HUES64 (cell line): ENCODE measurements at regions not wholly inside any gene's neighbourhood (a gene's known extent, or its start where the extent isn't known, plus 50 kb on each side); places are given as distances from the start of the nearest gene placed in this dataset.
A peak's percentile ranks its signal among the peaks of the same experiment; 100 is the strongest.

Experiments
- H3K27ac ChIP-seq: 2 replicates; pipeline ENCODE4 v1.7.0; 2013; ENCODE audit warnings: low read depth, low read length, inconsistent platforms
- H3K27me3 ChIP-seq: 2 replicates; pipeline ENCODE4 v1.6.1; 2013; ENCODE audit warnings: mild to moderate bottlenecking, low read length; ENCODE audit not compliant: insufficient read depth
- H3K36me3 ChIP-seq: 2 replicates; pipeline ENCODE4 v1.6.1; 2013; ENCODE audit warnings: mild to moderate bottlenecking, low read length; ENCODE audit not compliant: insufficient read depth
- H3K4me1 ChIP-seq: 2 replicates; pipeline ENCODE4 v1.6.1; 2013; ENCODE audit warnings: mild to moderate bottlenecking, low read length, moderate library complexity; ENCODE audit not compliant: insufficient read depth
- H3K4me3 ChIP-seq: 2 replicates; pipeline ENCODE4 v1.5.1; 2013; ENCODE audit warnings: mild to moderate bottlenecking, low read length, moderate library complexity
- H3K9ac ChIP-seq: 2 replicates; pipeline ENCODE4 v1.6.1; 2013; ENCODE audit warnings: mild to moderate bottlenecking, low read depth, low read length
- H3K9me3 ChIP-seq: 2 replicates; pipeline ENCODE4 v1.6.1; 2013; ENCODE audit warnings: low read depth, low read length; ENCODE audit not compliant: insufficient read depth
- WGBS: fragments of 150-250, 120-280 bp; methylation state at CpG from one replicate; pipeline ENCODE4 v1.1.7; 2013; ENCODE audit warnings: missing lambda C conversion rate; 5-methylcytosine and 5-hydroxymethylcytosine counted together

DNA sequence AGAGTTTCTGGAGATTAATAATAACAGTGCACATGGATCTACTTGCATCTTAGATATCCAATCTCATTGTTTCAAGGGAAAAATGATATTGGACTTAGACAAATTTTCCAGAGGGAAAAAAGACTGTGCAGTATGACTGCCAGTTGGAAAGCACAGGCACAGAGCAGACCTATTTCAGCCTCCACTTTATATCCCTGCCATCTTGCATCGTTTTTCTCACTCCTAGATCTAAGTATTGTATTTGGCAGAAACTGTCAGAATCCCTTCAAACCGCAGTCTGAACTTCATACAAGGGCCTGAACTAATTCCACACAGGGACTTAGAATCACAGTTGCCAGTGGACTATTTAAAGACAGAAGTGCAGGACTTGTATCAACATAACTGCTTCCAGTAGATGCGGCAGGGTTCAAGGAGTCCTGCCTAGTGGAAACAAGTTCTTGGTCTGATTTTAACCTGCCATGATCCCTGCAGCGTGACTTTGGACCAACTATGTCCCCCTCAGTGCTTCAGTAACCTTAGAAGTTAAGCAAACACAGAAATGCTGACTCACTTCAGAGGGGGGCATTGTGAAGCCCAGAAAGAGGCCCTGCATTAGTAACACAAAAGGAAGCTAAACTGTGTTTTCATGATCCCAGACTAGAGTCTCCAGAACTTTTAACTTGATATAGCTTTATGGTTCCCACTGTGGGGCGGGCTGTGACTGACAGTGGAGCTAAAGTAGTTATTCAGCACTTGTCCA lies 95.7 kb upstream of the PALS2 start:
- Histone ChIP-seq H3K27ac (peak overlapping the region; percentile 85), H3K4me3 (no peak overlapping the region), H3K4me1 (peaks cover 23% of the 10 kb centered on the region), H3K27me3 (no peaks in the 10 kb centered on the region), H3K9me3 (no peaks in the 10 kb centered on the region), H3K36me3 (no peaks in the 10 kb centered on the region), H3K9ac (peak overlapping the region; percentile 17; the same call in 1 of the 2 replicates)
- WGBS, result 30% methylated on average over 5 of the region's 5 CpGs

DNA sequence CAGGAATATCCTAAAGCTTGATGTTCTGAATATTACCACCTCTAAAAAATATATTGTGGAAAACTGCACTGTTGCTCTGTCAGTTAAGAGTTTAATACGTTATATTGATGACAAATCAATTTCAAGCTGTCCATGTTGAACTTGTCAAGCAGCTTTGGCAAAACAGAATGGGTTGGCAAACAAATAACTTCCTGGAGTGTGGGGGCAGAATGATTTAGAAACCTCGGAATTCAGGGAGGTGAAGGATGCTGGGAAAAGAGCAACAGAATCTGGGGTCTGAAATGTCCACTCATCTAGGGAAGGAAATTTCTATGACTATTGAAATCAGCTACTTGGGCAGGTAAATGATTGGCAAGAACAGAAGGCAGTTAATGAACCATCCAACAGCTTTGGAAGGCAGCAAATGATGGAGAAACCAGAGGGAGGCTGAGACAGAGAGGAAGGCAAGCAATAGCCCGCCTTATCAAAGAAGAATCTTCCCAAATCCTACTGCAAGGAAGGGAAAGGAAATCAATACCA lies 95.1 kb upstream of the PALS2 start:
- Histone ChIP-seq H3K36me3 (no peaks in the 10 kb centered on the region), H3K4me3 (no peak overlapping the region), H3K4me1 (peaks cover 23% of the 10 kb centered on the region), H3K27me3 (no peaks in the 10 kb centered on the region), H3K9ac (no peak overlapping the region), H3K27ac (peak overlapping the region; percentile 85), H3K9me3 (no peaks in the 10 kb centered on the region)
- WGBS, result 59% methylated on average over 2 of the region's 3 CpGs

DNA sequence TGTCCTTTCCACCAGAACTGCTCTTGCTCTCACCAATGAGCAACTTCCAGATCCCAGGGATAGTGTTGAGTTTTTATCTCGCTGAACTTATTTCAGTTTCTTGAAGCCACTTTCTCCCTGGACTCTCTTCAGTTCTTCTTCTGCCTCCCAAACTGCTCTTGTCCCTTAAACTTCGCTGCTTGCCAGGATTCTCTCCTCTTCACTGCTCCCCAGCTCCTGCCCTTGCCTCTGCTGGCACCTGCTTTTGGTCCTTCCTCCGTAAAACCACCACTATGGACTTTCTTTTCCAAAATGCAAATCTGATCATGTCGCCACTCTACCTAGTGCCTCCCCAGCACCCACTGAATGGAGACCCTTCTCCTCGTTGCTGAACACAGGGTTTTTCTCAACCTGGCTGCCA lies 92.8 kb upstream of the PALS2 start:
- 89% methylated on average over 5 of the region's 5 CpGs for WGBS

DNA sequence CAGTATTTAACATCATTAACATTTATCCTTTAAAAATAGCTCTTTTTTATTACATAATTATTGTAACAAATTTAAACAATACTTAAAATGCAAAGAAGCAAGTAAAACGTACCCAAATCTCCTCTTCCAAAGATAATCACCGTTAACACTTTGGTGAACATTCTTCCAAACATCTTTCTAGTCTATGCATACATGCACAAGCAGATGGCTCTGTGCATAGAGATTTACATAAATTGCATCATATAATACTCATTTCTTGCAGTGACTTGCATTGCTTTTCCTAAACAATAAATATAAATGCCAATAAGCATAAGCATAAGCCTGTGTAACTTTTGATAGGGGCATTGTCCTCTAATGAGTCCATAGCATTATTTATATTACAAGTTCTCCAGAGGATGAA lies 89.4 kb upstream of the PALS2 start:
- H3K36me3 ChIP-seq, result no peaks in the 10 kb centered on the region
- no peaks in the 10 kb centered on the region for H3K9me3 ChIP-seq
- no peaks in the 10 kb centered on the region for H3K4me1 ChIP-seq
- H3K27ac ChIP-seq, result no peak overlapping the region
- WGBS, result 95% methylated on average over 2 of the region's 2 CpGs
- H3K4me3 ChIP-seq, result no peak overlapping the region
- H3K27me3 ChIP-seq, result no peaks in the 10 kb centered on the region
- no peak overlapping the region for H3K9ac ChIP-seq

More for the DNA sequence above, 92.8 kb upstream of the PALS2 start:
- Histone ChIP-seq H3K9ac (no peak overlapping the region), H3K27me3 (no peaks in the 10 kb centered on the region), H3K27ac (no peak overlapping the region), H3K4me1 (peaks cover 23% of the 10 kb centered on the region), H3K36me3 (no peaks in the 10 kb centered on the region), H3K4me3 (no peak overlapping the region), H3K9me3 (no peaks in the 10 kb centered on the region)

DNA sequence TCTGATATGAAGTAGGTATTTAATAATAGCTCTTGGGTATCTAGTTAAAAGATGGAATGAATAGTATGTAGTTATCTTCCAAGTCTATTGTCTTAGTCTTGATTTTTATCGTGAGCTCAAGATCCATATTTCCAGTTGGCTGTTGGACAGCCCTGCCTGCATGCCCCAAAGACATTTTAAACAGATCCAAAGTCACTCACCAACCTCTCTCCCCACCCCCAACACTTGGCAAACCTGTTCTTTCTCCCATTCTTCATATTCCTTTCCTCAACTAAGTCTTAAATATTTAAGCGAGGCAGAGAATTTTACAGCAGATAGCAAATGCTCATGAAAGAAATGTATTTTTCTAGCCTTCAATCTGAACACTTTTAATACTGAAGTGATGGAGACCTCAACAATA lies 80.7 kb upstream of the PALS2 start:
- Histone ChIP-seq H3K9ac (no peak overlapping the region), H3K27ac (no peak overlapping the region), H3K4me1 (no peaks in the 10 kb centered on the region), H3K4me3 (no peak overlapping the region), H3K9me3 (peaks cover 6% of the 10 kb centered on the region), H3K36me3 (no peaks in the 10 kb centered on the region), H3K27me3 (no peaks in the 10 kb centered on the region)
- WGBS, result 94% methylated on average over 2 of the region's 2 CpGs

DNA sequence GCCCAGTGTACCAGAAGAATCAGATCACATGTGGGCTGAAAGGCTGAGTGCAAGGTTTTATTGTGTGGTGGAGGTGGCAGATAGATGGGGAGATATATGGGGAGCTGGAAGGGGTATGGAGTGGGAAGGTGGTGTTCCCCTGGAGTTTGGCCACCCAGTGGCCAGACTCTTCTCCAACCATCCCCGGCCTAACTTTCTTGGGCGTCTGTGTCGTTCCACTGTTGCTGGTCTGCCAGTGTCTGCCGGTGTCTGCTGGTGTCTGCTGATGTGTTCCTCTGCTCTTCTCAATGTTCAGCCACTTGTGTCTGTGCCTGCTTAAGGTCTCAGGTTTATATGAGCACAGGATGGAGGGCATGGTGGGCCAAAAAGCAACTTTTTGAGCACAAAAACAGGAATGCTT lies 78.4 kb upstream of the PALS2 start:
- Histone ChIP-seq H3K4me3 (no peak overlapping the region), H3K9me3 (peaks cover 6% of the 10 kb centered on the region), H3K4me1 (no peaks in the 10 kb centered on the region), H3K36me3 (no peaks in the 10 kb centered on the region), H3K9ac (no peak overlapping the region), H3K27ac (no peak overlapping the region), H3K27me3 (no peaks in the 10 kb centered on the region)
- WGBS, result 95% methylated on average over 4 of the region's 4 CpGs

DNA sequence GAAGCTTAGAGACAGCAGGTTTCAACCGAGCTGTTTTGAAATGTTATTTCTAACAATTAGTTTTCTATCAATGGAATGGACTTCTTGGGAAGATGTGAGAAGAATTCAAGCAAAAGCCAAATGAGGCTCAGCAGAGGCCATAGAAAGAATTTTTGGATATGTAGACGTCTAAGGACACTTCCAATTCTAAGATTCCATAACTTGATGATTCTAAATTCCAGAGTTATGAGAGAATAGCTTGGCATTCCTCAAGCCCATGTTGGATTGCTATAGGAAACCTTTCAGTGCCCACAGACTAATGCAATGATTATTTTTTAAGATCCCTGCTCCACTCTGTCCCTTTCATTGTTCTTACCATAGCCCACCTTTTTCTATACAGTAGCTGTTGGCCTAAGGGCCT lies 77.2 kb upstream of the PALS2 start:
- WGBS, result 96% methylated on average over 2 of the region's 2 CpGs
- H3K4me1 ChIP-seq, result peaks cover 7% of the 10 kb centered on the region; the same call in 1 of the 2 replicates
- H3K4me3 ChIP-seq, result no peak overlapping the region

DNA sequence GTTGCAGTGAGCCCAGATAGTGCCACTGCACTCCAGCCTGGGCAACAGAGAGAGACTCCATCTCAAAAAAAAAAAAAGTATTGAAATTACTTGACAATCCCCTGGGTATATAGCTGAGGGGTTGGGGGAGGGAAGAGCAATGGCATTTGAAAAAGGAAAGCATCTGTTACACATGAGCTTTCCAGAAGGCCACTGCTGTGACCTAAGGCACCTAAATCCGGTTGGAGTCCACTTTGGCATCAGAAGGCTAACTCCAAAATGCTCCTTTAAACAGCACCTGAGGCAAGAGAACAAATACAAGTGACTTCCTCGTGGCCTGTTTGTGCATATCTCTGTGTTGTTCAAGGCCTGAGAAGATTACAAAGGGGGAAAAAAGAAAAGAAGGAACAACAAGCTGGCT lies 74.8 kb upstream of the PALS2 start:
- WGBS, result 78% methylated on average over 2 of the region's 2 CpGs

More for the DNA sequence above, 77.2 kb upstream of the PALS2 start:
- peaks cover 6% of the 10 kb centered on the region for H3K9me3 ChIP-seq
- no peak overlapping the region for H3K27ac ChIP-seq
- no peak overlapping the region for H3K9ac ChIP-seq
- no peaks in the 10 kb centered on the region for H3K36me3 ChIP-seq
- H3K27me3 ChIP-seq, result no peaks in the 10 kb centered on the region

DNA sequence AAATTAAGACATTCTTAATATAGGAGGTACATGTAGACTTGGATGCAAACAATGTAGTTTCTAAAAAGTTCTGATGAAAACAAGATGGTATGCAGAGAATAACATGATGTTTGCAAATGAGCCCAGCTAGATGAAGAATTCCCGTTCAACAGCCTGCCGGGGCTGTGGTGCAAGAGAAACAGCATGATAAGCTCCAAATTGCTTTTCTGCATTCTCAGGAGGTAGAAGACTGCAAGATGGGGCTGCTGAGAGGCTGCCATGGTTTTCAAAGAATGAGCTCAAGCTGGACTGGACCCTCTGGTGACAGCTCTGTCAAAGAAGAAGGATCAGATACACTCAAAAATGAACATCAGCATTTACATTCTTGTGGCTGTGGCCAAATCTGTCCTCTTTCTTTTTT lies 73.4 kb upstream of the PALS2 start:
- Histone ChIP-seq H3K4me1 (peaks cover 21% of the 10 kb centered on the region), H3K9ac (no peak overlapping the region), H3K27ac (no peak overlapping the region), H3K36me3 (no peaks in the 10 kb centered on the region), H3K9me3 (peaks cover under 1% of the 10 kb centered on the region; the same call in 1 of the 2 replicates), H3K4me3 (no peak overlapping the region), H3K27me3 (no peaks in the 10 kb centered on the region)
- WGBS, result 67% methylated on average over 2 of the region's 2 CpGs

More for the DNA sequence above, 74.8 kb upstream of the PALS2 start:
- Histone ChIP-seq H3K36me3 (no peaks in the 10 kb centered on the region), H3K27me3 (no peaks in the 10 kb centered on the region), H3K4me3 (no peak overlapping the region), H3K9ac (no peak overlapping the region), H3K27ac (no peak overlapping the region), H3K9me3 (peaks cover 6% of the 10 kb centered on the region), H3K4me1 (peaks cover 13% of the 10 kb centered on the region)

DNA sequence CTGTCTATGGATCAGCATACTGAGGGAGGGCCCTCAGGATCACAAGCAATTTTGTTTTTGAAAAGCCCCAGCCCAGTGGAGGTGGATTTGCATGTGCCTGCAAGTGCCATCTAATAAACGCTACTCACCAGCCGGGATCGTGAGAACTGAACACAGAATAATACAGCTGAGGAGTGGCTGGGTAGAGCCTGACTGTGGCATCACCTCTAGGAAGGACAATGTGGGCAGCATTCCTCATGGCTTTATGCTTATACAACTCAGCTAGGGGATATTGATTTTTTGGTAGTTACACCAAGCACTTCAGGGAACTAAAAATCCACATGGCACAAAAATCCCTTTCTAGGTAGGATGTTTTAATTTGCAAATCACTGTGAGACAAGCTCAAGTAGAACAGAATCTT lies 72.7 kb upstream of the PALS2 start:
- Histone ChIP-seq H3K4me3 (no peak overlapping the region), H3K9me3 (no peaks in the 10 kb centered on the region), H3K36me3 (no peaks in the 10 kb centered on the region), H3K9ac (no peak overlapping the region), H3K4me1 (peaks cover 25% of the 10 kb centered on the region), H3K27me3 (no peaks in the 10 kb centered on the region), H3K27ac (no peak overlapping the region)
- 87% methylated on average over 3 of the region's 3 CpGs for WGBS

DNA sequence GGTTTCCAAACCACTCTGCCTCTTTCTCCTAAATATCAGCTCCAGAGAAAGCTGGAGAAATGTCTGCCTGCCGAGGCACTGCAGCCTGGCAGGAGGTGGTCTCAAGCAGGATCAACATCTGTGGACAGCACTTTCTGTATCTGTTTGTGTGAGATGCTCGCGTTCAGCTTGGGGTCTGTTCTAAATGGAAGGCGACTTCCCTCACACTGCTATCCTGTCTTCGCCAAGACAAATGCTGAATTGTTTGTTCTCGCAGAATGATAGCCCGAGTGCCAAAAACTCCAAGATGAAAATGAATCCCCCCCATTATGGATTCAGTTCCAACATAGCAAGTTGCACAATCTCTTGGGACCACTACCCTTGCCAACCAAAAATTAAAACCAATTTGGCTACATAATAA lies 72.2 kb upstream of the PALS2 start:
- Histone ChIP-seq H3K9me3 (no peaks in the 10 kb centered on the region), H3K36me3 (no peaks in the 10 kb centered on the region), H3K9ac (no peak overlapping the region), H3K4me1 (peaks cover 29% of the 10 kb centered on the region), H3K27ac (no peak overlapping the region), H3K27me3 (no peaks in the 10 kb centered on the region), H3K4me3 (no peak overlapping the region)
- 77% methylated on average over 7 of the region's 7 CpGs for WGBS
